ENCODE measurements at regions not wholly inside any gene's neighbourhood (a gene's known extent, or its start where the extent isn't known, plus 50 kb on each side); places are given as distances from the start of the nearest gene placed in this dataset.

DNA sequence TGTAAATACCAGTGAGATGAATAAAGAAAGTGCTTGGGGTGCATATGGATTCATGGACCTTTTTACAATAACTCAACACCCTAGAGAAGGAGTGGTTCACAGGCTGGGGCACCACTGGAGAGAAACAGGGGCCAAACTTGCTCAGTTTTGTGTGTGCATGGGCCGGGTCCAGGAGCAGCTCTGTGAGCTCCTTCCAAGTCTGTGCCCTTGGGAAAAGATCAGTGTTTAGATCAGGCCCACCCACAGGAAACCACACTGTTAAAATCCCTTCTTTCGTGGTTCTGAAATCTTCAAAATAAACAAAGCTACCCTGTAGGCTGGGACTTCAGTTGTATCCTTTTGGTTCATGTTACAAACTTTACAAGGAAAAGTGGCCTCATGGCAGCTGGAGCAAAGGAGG lies 156.1 kb upstream of the TMEM260 start:
- no peak for DNase-seq
- 83 to 85% methylated on average over 2 of the region's 2 CpGs for WGBS, 2 experiments (ENCODE audit: insufficient coverage in 1 of 2, insufficient read length in 1 of 2)
- TF ChIP-seq, protein P1, sequence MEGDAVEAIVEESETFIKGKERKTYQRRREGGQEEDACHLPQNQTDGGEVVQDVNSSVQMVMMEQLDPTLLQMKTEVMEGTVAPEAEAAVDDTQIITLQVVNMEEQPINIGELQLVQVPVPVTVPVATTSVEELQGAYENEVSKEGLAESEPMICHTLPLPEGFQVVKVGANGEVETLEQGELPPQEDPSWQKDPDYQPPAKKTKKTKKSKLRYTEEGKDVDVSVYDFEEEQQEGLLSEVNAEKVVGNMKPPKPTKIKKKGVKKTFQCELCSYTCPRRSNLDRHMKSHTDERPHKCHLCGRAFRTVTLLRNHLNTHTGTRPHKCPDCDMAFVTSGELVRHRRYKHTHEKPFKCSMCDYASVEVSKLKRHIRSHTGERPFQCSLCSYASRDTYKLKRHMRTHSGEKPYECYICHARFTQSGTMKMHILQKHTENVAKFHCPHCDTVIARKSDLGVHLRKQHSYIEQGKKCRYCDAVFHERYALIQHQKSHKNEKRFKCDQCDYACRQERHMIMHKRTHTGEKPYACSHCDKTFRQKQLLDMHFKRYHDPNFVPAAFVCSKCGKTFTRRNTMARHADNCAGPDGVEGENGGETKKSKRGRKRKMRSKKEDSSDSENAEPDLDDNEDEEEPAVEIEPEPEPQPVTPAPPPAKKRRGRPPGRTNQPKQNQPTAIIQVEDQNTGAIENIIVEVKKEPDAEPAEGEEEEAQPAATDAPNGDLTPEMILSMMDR (conservative IDR thresholded peaks at IDR 0.05) = no peak
- Mint-ChIP-seq H3K27ac (peak overlapping the region; percentile 49), H3K9me3 (peaks cover 7% of the 10 kb centered on the region), H3K4me3 (no peak overlapping the region), H3K36me3 (ENCODE audit: low read depth) (no peaks in the 10 kb centered on the region), H3K27me3 (ENCODE audit: insufficient read depth) (peaks cover 2% of the 10 kb centered on the region), H3K4me1 (peaks cover 14% of the 10 kb centered on the region)
- no peaks in the 10 kb centered on the region for H3K4me1 ChIP-seq (ENCODE audit: control insufficient read depth, insufficient read depth, low read length)
- H3K27ac ChIP-seq (ENCODE audit: low read depth, low read length) = no peak overlapping the region
- H3K27me3 ChIP-seq (ENCODE audit: control insufficient read depth, insufficient read depth, low read length, poor library complexity, severe bottlenecking) = no peaks in the 10 kb centered on the region
- H3K9ac ChIP-seq (ENCODE audit: extremely low read depth, low read length, poor library complexity, severe bottlenecking) = no peak overlapping the region
- peaks cover 5% of the 10 kb centered on the region for H3K9me3 ChIP-seq (ENCODE audit: control insufficient read depth, low read length)
- no peaks in the 10 kb centered on the region for H3K36me3 ChIP-seq (ENCODE audit: control insufficient read depth, insufficient read depth, low read length)
- H3K4me3 ChIP-seq (ENCODE audit: low read length) = no peak overlapping the region

DNA sequence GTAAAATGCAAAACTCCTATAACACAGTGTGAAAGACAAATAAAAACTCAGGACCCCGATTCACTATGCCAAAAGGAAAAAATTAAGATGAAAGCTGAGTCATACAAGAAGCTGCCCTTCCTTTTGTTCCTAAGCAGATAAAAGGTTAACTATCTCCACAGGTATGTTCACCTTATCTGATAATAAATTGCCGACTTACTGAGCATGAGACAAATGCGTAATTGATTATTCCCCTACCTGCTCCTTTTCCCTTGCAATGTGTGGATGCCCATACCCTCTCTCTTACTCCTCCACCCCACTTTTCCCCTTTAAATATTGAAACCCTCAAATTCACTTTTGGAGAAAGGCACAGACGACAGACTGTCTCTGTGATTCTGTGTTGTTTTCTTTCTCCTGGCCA lies 148.6 kb upstream of the TMEM260 start:
- no peaks in the 10 kb centered on the region for H3K36me3 Mint-ChIP-seq (ENCODE audit: low read depth)

DNA sequence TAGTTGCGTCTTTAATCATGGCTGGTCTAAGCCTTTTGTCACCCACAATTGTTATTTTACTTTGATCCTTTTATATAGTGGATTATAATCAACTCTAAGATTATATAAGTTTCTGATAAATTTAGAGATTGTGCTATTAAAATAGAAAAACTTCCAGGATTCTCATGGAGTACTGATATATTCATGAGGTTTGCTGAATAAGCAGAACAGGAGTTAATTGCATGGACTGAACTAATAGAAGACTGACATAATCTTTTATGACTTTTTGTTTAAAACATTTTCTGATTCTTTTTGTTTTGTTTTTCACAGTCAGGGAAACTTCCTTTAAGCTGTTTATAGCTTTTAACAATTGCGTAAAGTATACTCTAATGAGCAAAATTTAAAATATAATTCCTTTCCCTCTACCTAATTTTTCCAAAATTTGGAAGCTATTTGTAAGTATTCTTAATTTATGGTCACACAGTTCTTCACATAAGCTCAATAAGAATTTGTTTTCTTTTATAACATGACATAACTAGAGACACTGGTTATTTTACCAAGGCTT lies 129.9 kb upstream of the TMEM260 start:
- Mint-ChIP-seq H3K27me3 (ENCODE audit: insufficient read depth) (peaks cover 5% of the 10 kb centered on the region), H3K27ac (no peak overlapping the region), H3K4me3 (no peak overlapping the region), H3K9me3 (peaks cover 38% of the 10 kb centered on the region), H3K36me3 (ENCODE audit: low read depth) (no peaks in the 10 kb centered on the region), H3K4me1 (no peaks in the 10 kb centered on the region)
- Histone ChIP-seq H3K9me3 (ENCODE audit: control insufficient read depth, low read length) (peaks cover 26% of the 10 kb centered on the region), H3K4me1 (ENCODE audit: control insufficient read depth, insufficient read depth, low read length) (no peaks in the 10 kb centered on the region), H3K9ac (ENCODE audit: extremely low read depth, low read length, poor library complexity, severe bottlenecking) (no peak overlapping the region), H3K27me3 (ENCODE audit: control insufficient read depth, insufficient read depth, low read length, poor library complexity, severe bottlenecking) (no peaks in the 10 kb centered on the region), H3K27ac (ENCODE audit: low read depth, low read length) (no peak overlapping the region), H3K36me3 (ENCODE audit: control insufficient read depth, insufficient read depth, low read length) (no peaks in the 10 kb centered on the region), H3K4me3 (ENCODE audit: low read length) (peak overlapping the region; percentile 27)
- DNase-seq = no peak
- TF ChIP-seq, protein P1 (conservative IDR thresholded peaks at IDR 0.05) = no peak
- WGBS, 2 experiments (ENCODE audit: insufficient coverage in 1 of 2, insufficient read length in 1 of 2) = 94% methylated on average over 2 of the region's 2 CpGs; no CpG with 5 or more reads in 1 of the 2 experiments

More for the DNA sequence above, 148.6 kb upstream of the TMEM260 start:
- Histone ChIP-seq H3K4me1 (ENCODE audit: control insufficient read depth, insufficient read depth, low read length) (no peaks in the 10 kb centered on the region), H3K27me3 (ENCODE audit: control insufficient read depth, insufficient read depth, low read length, poor library complexity, severe bottlenecking) (no peaks in the 10 kb centered on the region), H3K36me3 (ENCODE audit: control insufficient read depth, insufficient read depth, low read length) (no peaks in the 10 kb centered on the region), H3K9ac (ENCODE audit: extremely low read depth, low read length, poor library complexity, severe bottlenecking) (no peak overlapping the region), H3K4me3 (ENCODE audit: low read length) (no peak overlapping the region), H3K9me3 (ENCODE audit: control insufficient read depth, low read length) (peaks cover 17% of the 10 kb centered on the region), H3K27ac (ENCODE audit: low read depth, low read length) (no peak overlapping the region)
- Mint-ChIP-seq H3K27me3 (ENCODE audit: insufficient read depth) (peaks cover 6% of the 10 kb centered on the region), H3K27ac (no peak overlapping the region), H3K9me3 (peaks cover 7% of the 10 kb centered on the region), H3K4me1 (peaks cover 14% of the 10 kb centered on the region), H3K4me3 (no peak overlapping the region)
- DNase-seq = no peak
- TF ChIP-seq, protein P1 (conservative IDR thresholded peaks at IDR 0.05) = no peak
- 81 to 88% methylated on average over 3 to 4 of the region's 4 CpGs for WGBS, 2 experiments (ENCODE audit: insufficient coverage in 1 of 2, insufficient read length in 1 of 2)

Measured in endodermal cell (in vitro differentiated cells).